Hindlimb muscle (tissue), 1 donor: ENCODE measurements at regions not wholly inside any gene's neighbourhood (a gene's known extent, or its start where the extent isn't known, plus 50 kb on each side); places are given as distances from the start of the nearest gene placed in this dataset.

Source experiments
- DNase-seq: peaks from one replicate; pipeline ENCODE4 v3.0.0-alpha.2; 2013

DNA sequence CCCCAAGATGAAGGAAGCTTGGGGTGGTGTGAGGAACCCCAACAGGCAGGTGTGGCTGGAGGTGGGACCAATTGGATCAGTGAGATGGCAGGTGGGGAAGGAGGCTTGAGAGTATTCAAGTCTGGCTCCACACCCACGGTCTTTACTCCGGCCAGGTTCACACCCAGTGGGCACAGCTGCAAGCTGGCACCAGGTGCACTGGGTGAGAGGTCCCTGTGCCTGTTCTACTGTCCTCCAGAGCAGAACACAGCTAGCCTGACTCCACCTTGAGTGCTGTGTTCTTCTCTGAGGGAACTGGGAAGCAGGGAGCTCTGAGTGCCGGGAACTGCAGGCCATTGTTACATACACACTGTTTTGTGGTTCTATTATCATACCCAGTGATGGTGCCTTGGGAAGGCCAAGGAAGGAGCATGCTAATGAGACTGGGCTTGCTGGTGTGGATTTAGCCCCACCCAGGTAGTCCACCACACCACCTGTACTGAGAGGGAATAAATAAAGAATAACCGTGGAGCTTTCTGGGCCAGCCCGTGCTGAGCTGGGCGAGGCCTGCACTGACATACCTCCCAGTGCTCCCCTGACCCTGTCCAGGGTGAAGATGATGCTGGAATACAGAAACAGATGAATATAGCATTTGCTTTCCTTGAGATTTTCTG lies 93.4 kb downstream of the ABHD5 start:
- DNase-seq: no peak

- DNase-seq: no peak
Observed at GRCh38 chr3:43784640-43785011, 93.9 kb downstream of the ABHD5 start.

GRCh38 chr3:43785551-43785950 lies 94.8 kb downstream of the ABHD5 start:
- DNase-seq: no peak

- DNase-seq: no peak
Observed at GRCh38 chr3:43786102-43786501, 95.4 kb downstream of the ABHD5 start.

- DNase-seq: no peak
Observed at GRCh38 chr3:43786526-43787305, 96.0 kb downstream of the ABHD5 start.

GRCh38 chr3:43787330-43787729 lies 96.6 kb downstream of the ABHD5 start:
- no peak for DNase-seq

GRCh38 chr3:43789028-43789427 lies 98.3 kb downstream of the ABHD5 start:
- DNase-seq: no peak

DNA sequence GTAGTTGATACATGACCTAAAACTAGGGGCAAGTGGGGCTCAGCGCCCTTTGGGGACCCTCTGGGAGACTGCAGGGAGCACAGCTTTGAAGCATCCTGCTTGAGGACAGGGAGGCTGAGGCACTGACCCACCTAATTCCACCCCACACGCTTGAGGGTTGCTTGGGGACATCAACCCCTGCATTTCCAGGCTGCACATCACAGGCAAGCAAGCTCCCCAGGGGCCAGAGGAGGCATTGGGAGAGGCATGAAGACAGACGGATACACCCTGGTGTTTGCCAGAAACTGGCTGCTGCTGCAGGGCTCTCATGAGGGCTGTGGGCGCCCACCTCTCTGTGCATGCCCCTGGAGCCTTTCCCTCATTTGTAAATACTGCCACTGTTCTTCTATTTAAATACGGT lies 99.3 kb downstream of the ABHD5 start:
- no peak for DNase-seq

DNA sequence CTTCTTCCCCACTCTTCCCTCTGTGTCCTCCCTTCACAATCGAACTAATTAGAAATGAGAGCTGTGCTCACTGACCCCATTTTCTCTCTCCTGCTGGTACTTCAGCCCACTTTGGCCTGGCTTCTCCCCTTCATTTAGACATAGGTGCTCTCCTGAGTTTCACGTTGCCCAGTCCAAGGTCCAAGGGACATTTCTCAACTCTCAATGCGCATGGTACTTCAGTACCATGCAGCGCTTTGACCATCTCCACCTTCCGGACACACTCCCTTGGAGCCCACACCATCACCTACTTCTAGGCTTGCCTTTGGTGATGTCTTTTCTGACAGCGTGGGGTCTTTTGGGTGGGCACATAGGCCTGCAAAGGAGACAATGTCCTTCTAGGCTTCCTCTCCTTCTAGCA lies 99.7 kb downstream of the ABHD5 start:
- DNase-seq: no peak

DNA sequence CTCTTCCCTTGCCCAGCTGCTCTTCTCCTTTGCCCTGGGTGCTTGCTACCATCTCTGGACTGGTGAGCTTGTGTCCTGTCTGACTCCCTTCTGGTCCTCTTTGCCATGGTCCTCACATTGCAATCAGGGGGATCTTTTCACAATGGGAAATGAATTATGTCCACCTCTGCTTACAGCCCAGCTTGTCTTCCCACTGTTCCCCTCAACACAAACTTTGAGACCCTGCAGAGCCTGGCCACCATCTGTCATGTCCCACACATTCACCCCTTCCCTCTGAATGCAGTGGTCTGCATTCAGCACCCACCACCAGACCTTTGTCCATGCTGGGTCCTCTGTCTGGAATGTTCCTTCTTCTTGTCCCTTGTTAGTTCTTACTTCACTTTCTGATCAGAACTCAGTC lies 100.5 kb downstream of the ABHD5 start:
- no peak for DNase-seq

DNA sequence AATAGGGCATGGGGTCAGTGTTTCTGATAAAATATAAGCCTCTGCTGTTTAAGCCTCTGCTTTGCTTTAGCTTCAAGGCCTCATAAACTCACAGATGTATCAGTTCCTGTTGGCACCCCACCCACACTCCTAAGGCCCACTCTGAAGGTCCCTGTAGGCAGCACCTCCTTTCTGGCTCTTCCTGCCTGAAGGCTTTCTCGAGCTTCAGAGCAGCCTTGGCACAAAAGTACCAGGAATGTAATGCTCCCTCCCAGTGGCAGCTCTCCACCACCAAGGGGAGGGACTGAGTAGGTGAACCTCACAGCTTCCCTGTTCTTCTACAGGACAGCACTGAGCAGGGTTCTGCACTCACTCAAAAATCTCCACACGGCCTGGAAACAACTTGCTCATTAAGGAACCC lies 102.2 kb downstream of the ABHD5 start:
- DNase-seq: no peak

DNA sequence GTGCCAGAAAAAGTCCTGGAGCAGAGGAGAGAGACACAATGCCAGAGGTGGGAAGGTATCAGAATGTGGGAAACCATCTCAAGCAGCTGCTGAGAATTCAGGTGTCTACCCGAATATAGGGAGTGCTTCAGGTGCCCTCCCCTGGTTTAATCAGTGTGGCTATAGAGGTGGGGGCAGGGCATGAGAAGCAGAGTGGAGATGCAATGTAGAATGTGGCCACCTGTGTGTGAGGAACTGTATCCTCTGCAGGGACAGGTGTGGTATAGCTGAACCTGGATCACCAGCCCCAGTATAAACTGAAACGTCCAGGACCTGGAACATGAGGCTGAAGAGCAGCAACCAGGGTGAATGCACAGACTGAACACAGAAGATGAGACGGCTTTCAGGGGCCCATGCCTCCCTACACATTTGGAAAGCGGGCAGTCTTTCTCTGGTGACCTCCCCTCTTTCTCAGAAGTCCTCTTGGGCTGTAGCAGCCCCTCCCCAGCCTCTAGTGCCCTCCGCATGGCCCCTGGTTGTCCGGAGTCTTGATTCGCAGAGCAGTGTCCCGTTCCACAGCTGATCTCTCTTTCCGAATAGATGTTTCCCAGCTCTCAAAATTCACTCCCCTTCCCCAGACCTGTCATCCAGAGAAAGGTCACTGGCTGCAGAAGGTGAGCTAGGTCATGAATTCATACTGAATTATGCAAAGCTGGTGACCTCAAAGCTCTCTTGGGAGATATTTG lies 103.1 kb downstream of the ABHD5 start:
- DNase-seq: no peak

DNA sequence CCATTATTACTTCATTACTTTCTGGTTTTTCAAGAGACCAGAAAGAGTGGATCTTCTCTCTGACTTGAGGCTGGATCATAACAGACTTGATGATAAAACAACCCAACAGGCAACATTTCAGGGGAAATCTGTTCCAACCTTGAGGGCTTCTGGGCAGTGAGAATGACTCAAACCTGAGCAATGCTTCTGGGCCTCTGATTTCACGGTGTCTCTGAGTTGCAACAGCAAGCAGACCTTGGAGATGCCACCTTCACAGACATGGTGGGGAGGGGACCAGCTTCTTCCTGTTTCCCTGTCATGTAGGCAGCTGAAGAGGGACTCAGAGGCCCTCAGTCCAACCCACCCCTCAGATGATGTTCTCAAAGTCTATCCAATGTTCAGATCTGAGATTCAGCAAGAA lies 104.0 kb downstream of the ABHD5 start:
- no peak for DNase-seq

DNA sequence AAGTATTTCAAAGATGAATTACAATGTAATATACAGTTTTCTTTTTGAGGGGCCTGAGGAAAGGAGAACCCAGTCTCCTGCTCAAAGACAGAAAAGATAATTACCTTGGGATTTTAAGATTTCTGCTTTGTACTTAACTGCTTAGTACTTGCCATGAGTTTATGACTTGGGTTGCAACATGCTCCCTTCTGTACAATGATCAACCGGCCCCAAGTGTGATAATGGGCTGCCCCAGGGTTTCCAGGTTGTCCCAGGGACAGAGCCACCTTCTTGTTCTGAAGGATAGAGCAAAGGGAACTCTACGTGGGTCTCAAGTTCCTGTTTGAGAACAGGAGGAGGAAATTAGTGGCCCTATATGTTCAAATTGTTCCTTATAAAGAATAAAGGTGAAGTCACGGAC lies 104.8 kb downstream of the ABHD5 start:
- no peak for DNase-seq

DNA sequence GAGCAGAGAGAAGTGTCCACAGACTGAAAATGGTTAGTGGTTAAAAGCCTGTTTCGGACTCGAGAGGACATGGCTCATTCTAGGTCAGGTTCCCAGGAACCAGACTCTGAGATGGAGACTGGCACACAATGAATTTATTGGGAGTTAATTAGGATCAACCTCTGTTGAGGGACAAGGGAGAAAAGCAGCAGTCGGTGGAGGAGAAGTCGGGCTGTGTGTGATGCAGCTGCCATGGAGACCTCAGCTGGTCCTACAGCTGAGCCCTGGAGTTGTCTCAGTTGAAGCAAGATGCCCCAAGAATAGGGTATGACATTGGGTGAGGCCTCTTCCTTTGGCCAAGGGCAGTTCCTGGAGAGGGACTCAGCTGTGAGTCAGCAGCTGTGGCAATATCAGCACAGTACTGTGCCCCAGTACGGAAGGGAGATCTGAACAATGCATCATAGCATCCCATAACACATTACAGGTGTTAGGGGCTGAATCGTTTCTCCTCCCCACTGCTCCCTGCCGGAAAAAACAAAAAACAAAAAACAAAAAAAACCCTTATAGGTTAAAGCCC lies 105.4 kb downstream of the ABHD5 start:
- no peak for DNase-seq

DNA sequence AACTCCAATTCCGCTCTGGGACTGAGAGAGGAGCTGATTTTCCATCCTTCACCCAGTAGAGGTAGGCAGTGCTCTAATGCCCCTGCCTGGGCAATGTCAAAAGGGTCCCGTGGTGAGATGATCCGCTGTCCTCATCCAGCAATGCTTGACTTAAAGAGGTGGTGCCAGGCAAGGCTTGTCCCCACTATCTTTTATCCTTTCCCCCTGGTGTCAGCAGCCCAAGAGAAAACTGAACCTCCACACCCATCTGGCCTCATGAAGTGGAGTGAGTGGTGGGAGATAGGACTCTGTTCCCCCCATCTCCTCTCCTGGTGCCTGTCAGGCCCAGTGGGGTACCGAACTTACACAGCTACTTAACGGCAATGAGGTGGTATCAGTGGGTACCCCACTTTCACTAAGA lies 107.1 kb downstream of the ABHD5 start:
- DNase-seq: no peak

- DNase-seq: no peak
Observed at GRCh38 chr3:43810797-43811196, 120.1 kb downstream of the ABHD5 start.

DNA sequence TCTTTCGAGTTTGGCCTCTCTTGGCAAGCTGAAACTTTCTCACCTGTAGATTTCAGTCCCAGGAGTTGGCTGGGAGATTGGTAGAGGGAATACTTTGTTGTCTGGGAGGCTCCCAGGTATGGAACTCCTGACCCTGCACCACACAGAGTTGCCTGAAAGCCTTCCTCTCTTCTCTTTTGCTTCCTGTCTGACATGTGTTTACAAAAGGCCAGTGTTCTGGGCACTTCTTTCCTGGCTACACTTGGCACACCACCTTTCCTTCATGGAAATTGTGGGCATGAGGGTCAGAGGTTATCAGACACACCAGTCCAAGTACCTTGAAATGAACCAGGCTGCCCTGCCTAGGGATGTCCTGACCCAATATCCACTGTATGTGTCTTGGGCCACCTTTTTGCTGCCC lies 123.7 kb downstream of the ABHD5 start:
- no peak for DNase-seq

- no peak for DNase-seq
Observed at GRCh38 chr3:43816372-43816771, 125.6 kb downstream of the ABHD5 start.

DNA sequence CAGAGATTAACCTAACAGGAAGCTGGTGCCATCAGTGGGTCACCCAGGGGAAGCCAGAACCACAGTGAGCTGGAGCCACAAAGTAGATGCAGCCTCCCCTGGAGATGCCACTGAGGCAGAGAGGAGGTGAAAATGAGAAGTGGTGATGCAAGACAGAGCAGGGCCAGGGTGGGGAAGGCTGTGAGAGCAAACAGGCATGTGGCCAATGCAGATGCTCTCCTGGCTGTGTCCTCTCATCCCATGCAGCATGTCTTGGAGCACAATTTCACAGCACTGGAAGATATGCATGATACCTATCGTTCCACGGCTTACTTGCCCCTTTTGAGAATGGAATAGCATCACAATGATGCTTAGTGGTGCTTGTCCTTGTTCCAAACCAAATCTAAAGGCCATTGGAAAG lies 126.3 kb downstream of the ABHD5 start:
- no peak for DNase-seq

- DNase-seq: no peak
Observed at GRCh38 chr3:43817825-43818224, 127.1 kb downstream of the ABHD5 start.

DNA sequence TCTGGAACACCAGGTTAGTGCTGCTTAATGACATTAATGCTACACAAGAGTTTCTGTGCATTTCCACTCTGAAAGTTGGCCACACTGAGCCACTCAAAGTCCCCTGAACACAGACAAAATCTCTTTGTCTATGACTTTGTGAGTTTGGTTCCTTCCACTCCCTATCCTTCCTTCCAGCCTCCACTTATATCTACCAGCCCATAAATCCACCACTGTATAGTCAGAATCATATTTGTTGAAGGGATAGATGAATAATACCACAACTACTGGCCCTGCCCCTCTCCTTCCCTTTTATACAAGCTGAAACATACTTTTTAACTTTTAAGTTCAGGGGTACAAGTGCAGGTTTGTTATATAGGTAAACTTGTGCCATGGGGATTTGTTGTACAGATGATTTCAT lies 127.5 kb downstream of the ABHD5 start:
- no peak for DNase-seq

GRCh38 chr3:43838009-43838758 lies 147.4 kb downstream of the ABHD5 start:
- no peak for DNase-seq
